ENCODE measurements at regions not wholly inside any gene's neighbourhood (a gene's known extent, or its start where the extent isn't known, plus 50 kb on each side); places are given as distances from the start of the nearest gene placed in this dataset.

- Histone ChIP-seq H3K79me2 (ENCODE audit: insufficient read depth, low read length) (no peaks in the 10 kb centered on the region), H3K4me2 (ENCODE audit: low read length) (no peak overlapping the region), H3K27ac (ENCODE audit: low read depth, low read length) (no peak overlapping the region), H3K9ac (ENCODE audit: low read length) (no peak overlapping the region), H3K9me2 (ENCODE audit: insufficient read depth) (no peaks in the 10 kb centered on the region), H3K4me3 (replicated peaks in 1 of 2; ENCODE audit: low read depth in 1 of 2, low read length in 2 of 2) (no peak overlapping the region), H3K27me3 (ENCODE audit: insufficient read depth, low read length) (no peaks in the 10 kb centered on the region), H2AFZ (ENCODE audit: low read depth, low read length, poor library complexity, severe bottlenecking) (no peak overlapping the region), H3K4me1 (ENCODE audit: control insufficient read depth in 1 of 2, insufficient read depth in 2 of 2, low read length in 2 of 2) (no peaks in the 10 kb centered on the region), H4K20me1 (ENCODE audit: insufficient read depth) (no peaks in the 10 kb centered on the region), H3K9me3 (ENCODE audit: control insufficient read depth in 1 of 2, insufficient read depth in 1 of 2, low read depth in 1 of 2, low read length in 2 of 2) (no peaks in the 10 kb centered on the region), H3K36me3 (ENCODE audit: control insufficient read depth in 1 of 2, insufficient read depth in 2 of 2, low read length in 2 of 2) (no peaks in the 10 kb centered on the region)
- ChIA-PET RAD21 (ENCODE audit: low non-redundant PET in 1 of 2, low total read pairs in 2 of 2, uncharacterized antibody in 2 of 2, unreplicated experiment in 2 of 2) (no interaction called here), CTCF (no interaction called here), POLR2A (no interaction called here)
- intact Hi-C loops (cut with micrococcal nuclease): loop anchor here (10.0 kb wide), 2 partner anchors 714 to 1314 kb away; no protein-coding TSS in a partner anchor
- ATAC-seq (no peak), DNase-seq (ENCODE audit: low read depth, low spot score) (no peak)
- no peak for TF ChIP-seq SRF (IDR thresholded peaks at IDR 0.05; ENCODE audit: low read depth)
- TF ChIP-seq YY1 (IDR thresholded peaks at IDR 0.05; ENCODE audit: extremely low read depth, insufficient replicate concordance, low read depth, low read length): no peak
- no peak for TF ChIP-seq REST (IDR thresholded peaks at IDR 0.05; ENCODE audit: low read depth)
- no peak for TF ChIP-seq JUND (IDR thresholded peaks at IDR 0.05)
- no peak for TF ChIP-seq EZH2 (IDR thresholded peaks at IDR 0.05)
- no TSS peak for BruUV-seq (replicated peaks)
Observed at GRCh38 chr4:159941076-159941475, 838.2 kb downstream of the RAPGEF2 start.

GRCh38 chr4:159944477-159944876, 841.6 kb downstream of the RAPGEF2 start:
- Histone ChIP-seq H3K9me2 (ENCODE audit: insufficient read depth) (no peaks in the 10 kb centered on the region), H3K9ac (ENCODE audit: low read length) (no peak overlapping the region), H3K27me3 (ENCODE audit: insufficient read depth, low read length) (no peaks in the 10 kb centered on the region), H3K27ac (ENCODE audit: low read depth, low read length) (no peak overlapping the region), H3K79me2 (ENCODE audit: insufficient read depth, low read length) (no peaks in the 10 kb centered on the region), H3K4me3 (replicated peaks in 1 of 2; ENCODE audit: low read depth in 1 of 2, low read length in 2 of 2) (no peak overlapping the region), H3K9me3 (ENCODE audit: control insufficient read depth in 1 of 2, insufficient read depth in 1 of 2, low read depth in 1 of 2, low read length in 2 of 2) (no peaks in the 10 kb centered on the region), H3K4me2 (ENCODE audit: low read length) (no peak overlapping the region), H4K20me1 (ENCODE audit: insufficient read depth) (no peaks in the 10 kb centered on the region), H2AFZ (ENCODE audit: low read depth, low read length, poor library complexity, severe bottlenecking) (no peak overlapping the region), H3K36me3 (ENCODE audit: control insufficient read depth in 1 of 2, insufficient read depth in 2 of 2, low read length in 2 of 2) (no peaks in the 10 kb centered on the region), H3K4me1 (ENCODE audit: control insufficient read depth in 1 of 2, insufficient read depth in 2 of 2, low read length in 2 of 2) (no peaks in the 10 kb centered on the region)
- intact Hi-C loops (cut with micrococcal nuclease): loop anchor here (10.0 kb wide), 2 partner anchors 710 to 1310 kb away; no protein-coding TSS in a partner anchor
- DNase-seq (ENCODE audit: low read depth, low spot score): no peak
- ChIA-PET RAD21 (ENCODE audit: low non-redundant PET in 1 of 2, low total read pairs in 2 of 2, uncharacterized antibody in 2 of 2, unreplicated experiment in 2 of 2) (no interaction called here), CTCF (no interaction called here), POLR2A (no interaction called here)
- no peak for ATAC-seq
- BruUV-seq (replicated peaks): no TSS peak
- TF ChIP-seq SP1 (IDR thresholded peaks at IDR 0.05; ENCODE audit: low read depth) (no peak), CBX3 (IDR thresholded peaks at IDR 0.05; ENCODE audit: low read depth) (no peak), TCF7L2 (IDR thresholded peaks at IDR 0.05; ENCODE audit: borderline replicate concordance, extremely low read depth, insufficient read depth, insufficient read length) (no peak), CTCF (IDR thresholded peaks at IDR 0.05 in 2 of 3, conservative IDR thresholded peaks at IDR 0.05 in 1 of 3; ENCODE audit: borderline replicate concordance in 1 of 3, insufficient read depth in 1 of 3, low read depth in 2 of 3, low read length in 2 of 3) (no peak), POLR2A (IDR thresholded peaks at IDR 0.05; ENCODE audit: borderline replicate concordance, extremely low read depth, insufficient read depth, insufficient read length) (no peak), RAD21 (IDR thresholded peaks at IDR 0.05; ENCODE audit: low read depth) (no peak), ATF3 (IDR thresholded peaks at IDR 0.05) (no peak), SIN3A (IDR thresholded peaks at IDR 0.05; ENCODE audit: low read depth) (no peak), JUND (IDR thresholded peaks at IDR 0.05) (no peak), POLR2AphosphoS5 (IDR thresholded peaks at IDR 0.05; ENCODE audit: low read depth, low read length) (no peak)

Data from HCT116 (cell line).